NCI-H748 treated with DMSO at 0.1 percent for 48 hours (cell line): ENCODE measurements at regions not wholly inside any gene's neighbourhood (a gene's known extent, or its start where the extent isn't known, plus 50 kb on each side); places are given as distances from the start of the nearest gene placed in this dataset.
"Not testable (repeated sequence)": the region's sequence is repeated elsewhere in the genome, so short reads cannot be mapped to it uniquely, and the experiment has no call there.

Experiments
- DNase-seq: peaks from one replicate; lab custom pipeline; 2025; lab: John Stamatoyannopoulos, UW

- DNase-seq, result no peak
These were observed 114.1 kb downstream of the GXYLT1 start for GRCh38 chr12:42030588-42030987.

- no peak for DNase-seq
These were observed 117.1 kb downstream of the GXYLT1 start for GRCh38 chr12:42027546-42027945.

- no peak for DNase-seq
These were observed 120.2 kb downstream of the GXYLT1 start for GRCh38 chr12:42024495-42024830.

- DNase-seq, result peak; percentile 95
These were observed 120.8 kb downstream of the GXYLT1 start for GRCh38 chr12:42023733-42024494.

GRCh38 chr12:42021937-42022336, 122.7 kb downstream of the GXYLT1 start:
- DNase-seq, result not testable (repeated sequence)

- DNase-seq, result no peak
These were observed 123.2 kb downstream of the GXYLT1 start for GRCh38 chr12:42021469-42021868.

GRCh38 chr12:42020226-42020625, 124.4 kb downstream of the GXYLT1 start:
- no peak for DNase-seq

GRCh38 chr12:42019746-42020145, 124.9 kb downstream of the GXYLT1 start:
- no peak for DNase-seq

GRCh38 chr12:42017051-42017450, 127.6 kb downstream of the GXYLT1 start:
- no peak for DNase-seq

GRCh38 chr12:42015051-42015461, 129.6 kb downstream of the GXYLT1 start:
- DNase-seq, result no peak

- DNase-seq, result not testable (repeated sequence)
These were observed 132.2 kb downstream of the GXYLT1 start for GRCh38 chr12:42012501-42012900.

GRCh38 chr12:42010715-42011114, 134.0 kb downstream of the GXYLT1 start:
- DNase-seq, result peak; percentile 88

- DNase-seq, result no peak
These were observed 134.4 kb downstream of the GXYLT1 start for GRCh38 chr12:42010257-42010656.

- no peak for DNase-seq
These were observed 135.7 kb downstream of the GXYLT1 start for GRCh38 chr12:42008996-42009395.

GRCh38 chr12:42003031-42003430, 141.6 kb downstream of the GXYLT1 start:
- no peak for DNase-seq

- DNase-seq, result peak; percentile 18
These were observed 142.1 kb downstream of the GXYLT1 start for GRCh38 chr12:42002563-42002962.

GRCh38 chr12:41998436-41998835, 146.2 kb downstream of the GXYLT1 start:
- DNase-seq, result no peak

GRCh38 chr12:41993283-41993682, 151.4 kb downstream of the GXYLT1 start:
- DNase-seq, result no peak

GRCh38 chr12:41992692-41993215, 151.9 kb downstream of the GXYLT1 start:
- DNase-seq, result no peak

GRCh38 chr12:41992022-41992421, 152.7 kb downstream of the GXYLT1 start:
- peak; percentile 98 for DNase-seq

GRCh38 chr12:41988715-41989114, 156.0 kb downstream of the GXYLT1 start:
- DNase-seq, result no peak

GRCh38 chr12:41986513-41986912, 158.2 kb downstream of the GXYLT1 start:
- not testable (repeated sequence) for DNase-seq

GRCh38 chr12:41983856-41984255, 160.8 kb downstream of the GXYLT1 start:
- DNase-seq, result peak; percentile 56

GRCh38 chr12:41983394-41983793, 161.3 kb downstream of the GXYLT1 start:
- DNase-seq, result no peak
